Liver (tissue), 8 donors: ENCODE measurements at regions not wholly inside any gene's neighbourhood (a gene's known extent, or its start where the extent isn't known, plus 50 kb on each side); places are given as distances from the start of the nearest gene placed in this dataset.

Source experiments
- DNase-seq: peaks from one replicate; pipeline ENCODE4 v3.0.0-alpha.2; 2017; ENCODE audit warnings: low spot score
- H3K27ac ChIP-seq, 2 donors: one replicate each; pipeline ENCODE4 v1.7.0; 2013; ENCODE audit warnings: inconsistent platforms in 2 of 2, low read length in 2 of 2, control low read depth in 1 of 2, low read depth in 1 of 2, mild to moderate bottlenecking in 1 of 2
- H3K27me3 ChIP-seq, 4 donors: one replicate each; pipeline versions ENCODE4 v1.6.1 to v1.7.0; 2013; ENCODE audit warnings: low read length in 3 of 4, inconsistent platforms in 1 of 4, mild to moderate bottlenecking in 1 of 4, moderate library complexity in 1 of 4; ENCODE audit not compliant: control insufficient read depth in 4 of 4, insufficient read depth in 4 of 4
- H3K36me3 ChIP-seq, 4 donors: one replicate each; pipeline versions ENCODE4 v1.6.1 to v1.7.0; 2013; ENCODE audit warnings: low read length in 3 of 4, mild to moderate bottlenecking in 3 of 4, low read depth in 1 of 4, moderate library complexity in 1 of 4; ENCODE audit not compliant: control insufficient read depth in 4 of 4, insufficient read depth in 3 of 4
- H3K4me1 ChIP-seq, 4 donors: one replicate each; pipeline versions ENCODE4 v1.6.1 to v1.7.0; 2013; ENCODE audit warnings: low read length in 3 of 4, mild to moderate bottlenecking in 3 of 4, moderate library complexity in 1 of 4; ENCODE audit not compliant: control insufficient read depth in 4 of 4, insufficient read depth in 4 of 4
- H3K4me3 ChIP-seq, 3 donors: one replicate each; pipeline versions ENCODE4 v1.6.1 to v1.7.0; 2013; ENCODE audit warnings: low read length in 3 of 3, control low read depth in 1 of 3, low read depth in 1 of 3, mild to moderate bottlenecking in 1 of 3
- H3K9ac ChIP-seq, 2 donors: one replicate each; pipeline ENCODE4 v1.7.0; 2013; ENCODE audit warnings: low read length in 2 of 2, mild to moderate bottlenecking in 2 of 2, moderate library complexity in 2 of 2, control low read depth in 1 of 2, low read depth in 1 of 2
- H3K9me3 ChIP-seq, 4 donors: one replicate each; pipeline versions ENCODE4 v1.6.1 to v1.7.0; 2013; ENCODE audit warnings: low read length in 3 of 4; ENCODE audit not compliant: control insufficient read depth in 4 of 4
- EGR1 ChIP-seq, 2 donors: IDR thresholded peaks; 2 replicates each; pipeline ENCODE4 v1.6.1; 2016 to 2018; ENCODE audit warnings: antibody characterized with exemption in 2 of 2, low read depth in 2 of 2
- FOXA1 ChIP-seq: IDR thresholded peaks from 2 replicates; pipeline ENCODE4 v1.6.1; 2016; ENCODE audit warnings: antibody characterized with exemption
- FOXA2 ChIP-seq: IDR thresholded peaks from 2 replicates; pipeline ENCODE4 v1.6.1; 2016; ENCODE audit warnings: antibody characterized with exemption
- GABPA ChIP-seq, 2 donors: IDR thresholded peaks in 1 of 2; conservative IDR thresholded peaks in 1 of 2; 2 replicates each; pipeline ENCODE4 v1.6.1; 2016; ENCODE audit warnings: antibody characterized with exemption in 2 of 2, mild to moderate bottlenecking in 1 of 2, moderate library complexity in 1 of 2
- HNF4A ChIP-seq, 2 donors: conservative IDR thresholded peaks; 2 replicates each; pipeline ENCODE4 v1.6.1; 2016; ENCODE audit warnings: antibody characterized with exemption in 2 of 2, mild to moderate bottlenecking in 2 of 2
- HNF4G ChIP-seq: IDR thresholded peaks from 2 replicates; pipeline ENCODE4 v1.6.1; 2016; ENCODE audit warnings: antibody characterized with exemption
- JUND ChIP-seq, 2 donors: IDR thresholded peaks; 2 replicates each; pipeline ENCODE4 v1.6.1; 2016; ENCODE audit warnings: antibody characterized with exemption in 2 of 2
- NR2F2 ChIP-seq: IDR thresholded peaks from 2 replicates; pipeline ENCODE4 v1.6.1; 2016; ENCODE audit warnings: antibody characterized with exemption
- RAD21 ChIP-seq, 2 donors: IDR thresholded peaks; 2 replicates each; pipeline ENCODE4 v1.6.1; 2016; ENCODE audit warnings: antibody characterized with exemption in 2 of 2, mild to moderate bottlenecking in 2 of 2
- RXRA ChIP-seq, 2 donors: IDR thresholded peaks; 2 replicates each; pipeline ENCODE4 v1.6.1; 2017 to 2018; ENCODE audit warnings: antibody characterized with exemption in 2 of 2, mild to moderate bottlenecking in 1 of 2
- SP1 ChIP-seq: IDR thresholded peaks from 2 replicates; pipeline ENCODE4 v1.6.1; 2018; ENCODE audit warnings: antibody characterized with exemption, mild to moderate bottlenecking
- TAF1 ChIP-seq: conservative IDR thresholded peaks from 2 replicates; pipeline ENCODE4 v1.6.1; 2016; ENCODE audit warnings: antibody characterized with exemption, mild to moderate bottlenecking
- YY1 ChIP-seq: IDR thresholded peaks from 2 replicates; pipeline ENCODE4 v1.6.1; 2016; ENCODE audit warnings: antibody characterized with exemption, mild to moderate bottlenecking
- WGBS: extraction: QIAGEN DNeasy Blood & Tissue Kit; methylation state at CpG from one replicate; pipeline ENCODE4 v1.1.7; 2013; 5-methylcytosine and 5-hydroxymethylcytosine counted together
- TF ChIP-seq, protein P1 (sequence below): IDR thresholded peaks from 2 replicates; pipeline ENCODE4 v1.6.1; 2016; ENCODE audit warnings: antibody characterized with exemption
- TF ChIP-seq, protein P2 (sequence below): IDR thresholded peaks from 2 replicates; pipeline ENCODE4 v1.6.1; 2016; ENCODE audit warnings: antibody characterized with exemption
- TF ChIP-seq, protein P3 (sequence below): IDR thresholded peaks from 2 replicates; pipeline ENCODE4 v1.6.1; 2016; ENCODE audit warnings: antibody characterized with exemption
- TF ChIP-seq, protein P4 (sequence below): fragments of 150-350 bp; IDR thresholded peaks from 2 replicates; pipeline ENCODE4 v1.5.1; 2017; ENCODE audit warnings: improper control_type of control experiment, low read depth, low read length; ENCODE audit not compliant: missing input control
- TF ChIP-seq, protein P5 (sequence below): IDR thresholded peaks from 2 replicates; pipeline ENCODE4 v1.6.1; 2016; ENCODE audit warnings: antibody characterized with exemption, mild to moderate bottlenecking
- donor health status: healthy.
- donor health status: healthy.
- donor health status: healthy.
- donor health status: healthy.
- donor health status: healthy.

DNA sequence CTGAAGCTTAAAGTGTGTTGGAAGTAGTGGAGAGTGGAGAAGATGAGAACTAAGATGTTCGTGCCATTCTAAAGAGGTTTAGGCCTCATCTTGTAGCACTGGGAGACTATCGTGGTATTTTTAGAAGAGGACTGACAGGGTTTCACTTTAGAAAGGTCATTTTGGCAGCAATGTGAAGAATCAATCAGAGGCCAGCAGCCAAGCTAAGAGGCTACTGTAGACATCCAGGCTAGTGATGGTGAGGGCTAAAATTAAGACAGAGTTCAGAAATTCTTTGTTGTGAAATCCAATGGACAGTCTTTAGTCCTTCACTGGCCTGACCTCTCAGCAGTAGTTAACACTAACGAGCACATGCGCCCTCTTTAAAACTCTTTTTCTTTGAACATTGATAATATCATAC, 288.2 kb downstream of the TBL1XR1 start:
- Histone ChIP-seq H3K27ac (no peak overlapping the region), H3K4me3 (no peak overlapping the region), H3K4me1 (peaks cover 0 to 9% (median 5%) of the 10 kb centered on the region in 4 donors), H3K9me3 (no peaks in the 10 kb centered on the region), H3K9ac (no peak overlapping the region), H3K36me3 (no peaks in the 10 kb centered on the region), H3K27me3 (no peaks in the 10 kb centered on the region)
- TF ChIP-seq FOXA2 = no peak
- TF ChIP-seq, protein P1, sequence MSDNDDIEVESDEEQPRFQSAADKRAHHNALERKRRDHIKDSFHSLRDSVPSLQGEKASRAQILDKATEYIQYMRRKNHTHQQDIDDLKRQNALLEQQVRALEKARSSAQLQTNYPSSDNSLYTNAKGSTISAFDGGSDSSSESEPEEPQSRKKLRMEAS = no peak
- 83% methylated on average over 4 of the region's 4 CpGs for WGBS
- DNase-seq = no peak

DNA sequence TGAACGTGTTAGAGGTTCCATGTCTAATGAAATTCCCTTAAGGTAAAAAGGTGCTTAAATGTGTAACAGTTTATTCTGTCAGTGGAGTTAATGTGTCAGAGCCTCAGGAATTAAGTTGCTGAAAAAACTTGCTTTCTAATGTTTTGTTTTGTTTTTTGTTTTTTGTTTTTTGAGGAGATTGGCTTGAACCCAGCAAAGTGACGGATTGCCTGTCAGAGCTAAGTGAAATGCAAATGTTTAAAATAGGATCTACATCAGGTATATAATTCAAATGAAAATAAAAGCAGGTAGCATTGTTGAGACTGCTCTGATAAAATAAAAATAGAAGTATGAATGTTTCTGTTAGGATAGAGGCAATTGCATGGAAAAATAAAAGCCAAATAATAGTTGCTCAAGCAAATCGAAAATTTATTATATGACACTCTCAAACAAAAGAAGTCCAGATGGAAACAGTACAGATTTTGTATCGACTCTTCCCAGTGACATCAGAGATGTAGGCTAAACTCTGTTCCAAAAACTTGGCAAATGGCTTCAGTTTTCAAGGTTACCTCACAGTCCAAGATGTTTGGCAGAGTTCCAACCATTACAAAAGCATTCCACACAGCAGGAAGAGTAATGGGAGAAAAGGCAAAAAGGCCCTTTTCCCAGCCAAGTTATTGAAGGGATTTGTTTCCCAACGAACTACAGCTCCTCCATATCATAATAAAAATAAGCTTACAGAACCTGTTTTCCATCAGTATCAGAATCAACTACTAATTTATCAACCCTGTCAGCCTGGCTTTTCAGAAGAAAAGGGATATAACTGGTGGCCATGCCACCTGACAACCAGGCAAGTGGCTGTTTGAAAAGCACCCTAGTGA, 291.0 kb downstream of the TBL1XR1 start:
- no peak for TF ChIP-seq TAF1
- peak; percentile 55 to 70 for TF ChIP-seq HNF4A (conservative IDR thresholded peaks at IDR 0.05)
- TF ChIP-seq YY1 = peak; percentile 28
- peak in 1 of 2 donors; percentile 18 for TF ChIP-seq RAD21 (IDR thresholded peaks at IDR 0.05)
- TF ChIP-seq JUND (IDR thresholded peaks at IDR 0.05) = peak in 1 of 2 donors; percentile 50
- TF ChIP-seq RXRA (IDR thresholded peaks at IDR 0.05) = peak in 1 of 2 donors; percentile 47
- TF ChIP-seq HNF4G = no peak
- TF ChIP-seq SP1 = peak; percentile 63
- TF ChIP-seq, protein P2, sequence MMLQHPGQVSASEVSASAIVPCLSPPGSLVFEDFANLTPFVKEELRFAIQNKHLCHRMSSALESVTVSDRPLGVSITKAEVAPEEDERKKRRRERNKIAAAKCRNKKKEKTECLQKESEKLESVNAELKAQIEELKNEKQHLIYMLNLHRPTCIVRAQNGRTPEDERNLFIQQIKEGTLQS = peak; percentile 24
- no peak overlapping the region for H3K9ac ChIP-seq
- no peaks in the 10 kb centered on the region for H3K9me3 ChIP-seq
- H3K4me1 ChIP-seq = peaks cover 0 to 9% (median 5%) of the 10 kb centered on the region in 4 donors
- H3K4me3 ChIP-seq = no peak overlapping the region
- peak overlapping the region; percentile 61 to 71 for H3K27ac ChIP-seq
- 40% methylated on average over 5 of the region's 5 CpGs for WGBS
- H3K27me3 ChIP-seq = no peaks in the 10 kb centered on the region
- H3K36me3 ChIP-seq = no peaks in the 10 kb centered on the region
- DNase-seq = no peak

DNA sequence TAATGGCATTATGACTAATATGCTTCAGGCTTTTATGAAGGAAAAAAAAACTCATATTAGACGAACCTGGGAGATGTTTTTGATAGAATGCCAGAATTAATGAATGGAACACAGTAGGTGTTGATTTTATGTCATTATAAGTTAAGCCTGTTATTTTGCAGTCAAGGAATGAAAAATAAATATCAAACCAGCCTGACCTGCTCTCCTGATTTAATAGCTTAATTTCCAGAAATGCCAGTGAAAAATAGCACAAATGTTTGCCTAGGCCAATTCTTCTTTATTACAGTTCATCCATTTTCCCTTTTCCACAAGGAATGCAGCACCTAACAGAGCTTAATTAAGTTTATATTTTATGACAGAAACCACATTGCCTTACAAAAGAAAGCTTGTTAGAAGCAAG, 292.0 kb downstream of the TBL1XR1 start:
- Histone ChIP-seq H3K27ac (no peak overlapping the region), H3K4me3 (no peak overlapping the region), H3K9ac (no peak overlapping the region), H3K36me3 (no peaks in the 10 kb centered on the region), H3K27me3 (no peaks in the 10 kb centered on the region), H3K9me3 (no peaks in the 10 kb centered on the region), H3K4me1 (peaks cover 0 to 9% (median 5%) of the 10 kb centered on the region in 4 donors)
- TF ChIP-seq, protein P1 = no peak
- no peak for TF ChIP-seq FOXA2
- TF ChIP-seq, protein P3, sequence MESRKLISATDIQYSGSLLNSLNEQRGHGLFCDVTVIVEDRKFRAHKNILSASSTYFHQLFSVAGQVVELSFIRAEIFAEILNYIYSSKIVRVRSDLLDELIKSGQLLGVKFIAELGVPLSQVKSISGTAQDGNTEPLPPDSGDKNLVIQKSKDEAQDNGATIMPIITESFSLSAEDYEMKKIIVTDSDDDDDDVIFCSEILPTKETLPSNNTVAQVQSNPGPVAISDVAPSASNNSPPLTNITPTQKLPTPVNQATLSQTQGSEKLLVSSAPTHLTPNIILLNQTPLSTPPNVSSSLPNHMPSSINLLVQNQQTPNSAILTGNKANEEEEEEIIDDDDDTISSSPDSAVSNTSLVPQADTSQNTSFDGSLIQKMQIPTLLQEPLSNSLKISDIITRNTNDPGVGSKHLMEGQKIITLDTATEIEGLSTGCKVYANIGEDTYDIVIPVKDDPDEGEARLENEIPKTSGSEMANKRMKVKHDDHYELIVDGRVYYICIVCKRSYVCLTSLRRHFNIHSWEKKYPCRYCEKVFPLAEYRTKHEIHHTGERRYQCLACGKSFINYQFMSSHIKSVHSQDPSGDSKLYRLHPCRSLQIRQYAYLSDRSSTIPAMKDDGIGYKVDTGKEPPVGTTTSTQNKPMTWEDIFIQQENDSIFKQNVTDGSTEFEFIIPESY = no peak
- no peak for TF ChIP-seq RAD21 (IDR thresholded peaks at IDR 0.05)
- TF ChIP-seq, protein P4, sequence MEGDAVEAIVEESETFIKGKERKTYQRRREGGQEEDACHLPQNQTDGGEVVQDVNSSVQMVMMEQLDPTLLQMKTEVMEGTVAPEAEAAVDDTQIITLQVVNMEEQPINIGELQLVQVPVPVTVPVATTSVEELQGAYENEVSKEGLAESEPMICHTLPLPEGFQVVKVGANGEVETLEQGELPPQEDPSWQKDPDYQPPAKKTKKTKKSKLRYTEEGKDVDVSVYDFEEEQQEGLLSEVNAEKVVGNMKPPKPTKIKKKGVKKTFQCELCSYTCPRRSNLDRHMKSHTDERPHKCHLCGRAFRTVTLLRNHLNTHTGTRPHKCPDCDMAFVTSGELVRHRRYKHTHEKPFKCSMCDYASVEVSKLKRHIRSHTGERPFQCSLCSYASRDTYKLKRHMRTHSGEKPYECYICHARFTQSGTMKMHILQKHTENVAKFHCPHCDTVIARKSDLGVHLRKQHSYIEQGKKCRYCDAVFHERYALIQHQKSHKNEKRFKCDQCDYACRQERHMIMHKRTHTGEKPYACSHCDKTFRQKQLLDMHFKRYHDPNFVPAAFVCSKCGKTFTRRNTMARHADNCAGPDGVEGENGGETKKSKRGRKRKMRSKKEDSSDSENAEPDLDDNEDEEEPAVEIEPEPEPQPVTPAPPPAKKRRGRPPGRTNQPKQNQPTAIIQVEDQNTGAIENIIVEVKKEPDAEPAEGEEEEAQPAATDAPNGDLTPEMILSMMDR = no peak
- TF ChIP-seq, protein P2 = no peak
- TF ChIP-seq EGR1 (IDR thresholded peaks at IDR 0.05; ENCODE audit: low read depth in 2 of 2) = no peak
- TF ChIP-seq HNF4G = no peak
- TF ChIP-seq, protein P5, sequence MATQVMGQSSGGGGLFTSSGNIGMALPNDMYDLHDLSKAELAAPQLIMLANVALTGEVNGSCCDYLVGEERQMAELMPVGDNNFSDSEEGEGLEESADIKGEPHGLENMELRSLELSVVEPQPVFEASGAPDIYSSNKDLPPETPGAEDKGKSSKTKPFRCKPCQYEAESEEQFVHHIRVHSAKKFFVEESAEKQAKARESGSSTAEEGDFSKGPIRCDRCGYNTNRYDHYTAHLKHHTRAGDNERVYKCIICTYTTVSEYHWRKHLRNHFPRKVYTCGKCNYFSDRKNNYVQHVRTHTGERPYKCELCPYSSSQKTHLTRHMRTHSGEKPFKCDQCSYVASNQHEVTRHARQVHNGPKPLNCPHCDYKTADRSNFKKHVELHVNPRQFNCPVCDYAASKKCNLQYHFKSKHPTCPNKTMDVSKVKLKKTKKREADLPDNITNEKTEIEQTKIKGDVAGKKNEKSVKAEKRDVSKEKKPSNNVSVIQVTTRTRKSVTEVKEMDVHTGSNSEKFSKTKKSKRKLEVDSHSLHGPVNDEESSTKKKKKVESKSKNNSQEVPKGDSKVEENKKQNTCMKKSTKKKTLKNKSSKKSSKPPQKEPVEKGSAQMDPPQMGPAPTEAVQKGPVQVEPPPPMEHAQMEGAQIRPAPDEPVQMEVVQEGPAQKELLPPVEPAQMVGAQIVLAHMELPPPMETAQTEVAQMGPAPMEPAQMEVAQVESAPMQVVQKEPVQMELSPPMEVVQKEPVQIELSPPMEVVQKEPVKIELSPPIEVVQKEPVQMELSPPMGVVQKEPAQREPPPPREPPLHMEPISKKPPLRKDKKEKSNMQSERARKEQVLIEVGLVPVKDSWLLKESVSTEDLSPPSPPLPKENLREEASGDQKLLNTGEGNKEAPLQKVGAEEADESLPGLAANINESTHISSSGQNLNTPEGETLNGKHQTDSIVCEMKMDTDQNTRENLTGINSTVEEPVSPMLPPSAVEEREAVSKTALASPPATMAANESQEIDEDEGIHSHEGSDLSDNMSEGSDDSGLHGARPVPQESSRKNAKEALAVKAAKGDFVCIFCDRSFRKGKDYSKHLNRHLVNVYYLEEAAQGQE = no peak
- TF ChIP-seq NR2F2 = no peak
- no peak for TF ChIP-seq RXRA (IDR thresholded peaks at IDR 0.05)
- no peak for TF ChIP-seq GABPA (IDR thresholded peaks at IDR 0.05 in 1 of 2, conservative IDR thresholded peaks at IDR 0.05 in 1 of 2)
- no peak for TF ChIP-seq TAF1
- TF ChIP-seq SP1 = no peak
- TF ChIP-seq HNF4A (conservative IDR thresholded peaks at IDR 0.05) = no peak
- TF ChIP-seq YY1 = no peak
- no peak for TF ChIP-seq JUND (IDR thresholded peaks at IDR 0.05)
- TF ChIP-seq FOXA1 = no peak
- 55% methylated on average over 1 of the region's 1 CpG for WGBS
- no peak for DNase-seq
